HFF-Myc (cell line): ENCODE measurements at regions not wholly inside any gene's neighbourhood (a gene's known extent, or its start where the extent isn't known, plus 50 kb on each side); places are given as distances from the start of the nearest gene placed in this dataset.
A peak's percentile ranks its signal among the peaks of the same experiment; 100 is the strongest.

Experiments
- DNase-seq: peaks from one replicate; pipeline ENCODE4 v3.0.0-alpha.2; 2011; ENCODE audit warnings: low read depth; ENCODE audit errors: extremely low read depth
- H3K4me3 ChIP-seq: replicated peaks from 2 replicates; pipeline ENCODE4 v1.5.1; 2011; ENCODE audit warnings: low read depth, mild to moderate bottlenecking, control low read depth, low read length
- CTCF ChIP-seq: IDR thresholded peaks from 2 replicates; pipeline ENCODE4 v1.5.1; 2012; ENCODE audit warnings: mild to moderate bottlenecking, low read depth, low read length, control low read depth; ENCODE audit errors: missing control alignments

GRCh38 chr4:124321364-124321763 is 391.2 kb downstream of the ANKRD50 start:
- no peak overlapping the region for H3K4me3 ChIP-seq
- peak; percentile 37 for TF ChIP-seq CTCF
- DNase-seq, result no peak

GRCh38 chr4:124322234-124323065 is 390.1 kb downstream of the ANKRD50 start:
- no peak overlapping the region for H3K4me3 ChIP-seq
- DNase-seq, result peak; percentile 49
- TF ChIP-seq CTCF, result peak; percentile 23

GRCh38 chr4:124325690-124326089 is 386.8 kb downstream of the ANKRD50 start:
- no peak for TF ChIP-seq CTCF
- H3K4me3 ChIP-seq, result no peak overlapping the region
- no peak for DNase-seq

- no peak for TF ChIP-seq CTCF
- no peak overlapping the region for H3K4me3 ChIP-seq
- no peak for DNase-seq
Observed at GRCh38 chr4:124329134-124329533, 383.4 kb downstream of the ANKRD50 start.

GRCh38 chr4:124330045-124330444 is 382.5 kb downstream of the ANKRD50 start:
- DNase-seq, result no peak
- no peak for TF ChIP-seq CTCF
- no peak overlapping the region for H3K4me3 ChIP-seq

- no peak for DNase-seq
- no peak overlapping the region for H3K4me3 ChIP-seq
- TF ChIP-seq CTCF, result no peak
Observed at GRCh38 chr4:124331781-124332180, 380.8 kb downstream of the ANKRD50 start.
